ENCODE measurements at regions not wholly inside any gene's neighbourhood (a gene's known extent, or its start where the extent isn't known, plus 50 kb on each side); places are given as distances from the start of the nearest gene placed in this dataset.

DNA sequence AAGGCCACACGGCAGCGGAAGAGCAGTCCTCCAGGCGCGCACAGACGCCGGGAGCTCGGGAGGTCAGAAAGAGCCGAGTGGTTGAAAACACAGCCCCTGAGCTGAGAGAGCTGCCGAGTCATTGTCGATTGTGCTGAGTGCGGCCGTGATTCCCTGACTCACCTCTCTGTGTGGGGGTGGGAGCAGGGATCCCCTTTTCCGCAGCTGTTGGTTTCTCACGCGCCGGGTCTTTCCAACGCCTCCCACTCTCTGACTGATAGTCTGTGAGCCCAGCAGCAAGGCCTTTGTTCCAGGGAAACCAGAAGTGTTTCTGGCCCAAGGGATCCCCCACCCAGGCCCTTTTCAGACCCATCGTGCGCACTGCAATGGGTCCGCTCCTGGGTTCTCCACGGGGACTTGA is 97.3 kb downstream of the MRPL36 start:
- no peak for TF ChIP-seq POLR2A (IDR thresholded peaks at IDR 0.05; ENCODE audit: low read length)
- no peak for TF ChIP-seq GATA1 (IDR thresholded peaks at IDR 0.05; ENCODE audit: low read depth, low read length)

Measured in erythroblast (primary cell).